IMR-90 (cell line): ENCODE measurements at regions not wholly inside any gene's neighbourhood (a gene's known extent, or its start where the extent isn't known, plus 50 kb on each side); places are given as distances from the start of the nearest gene placed in this dataset.

Source experiments
- BHLHE40 ChIP-seq: fragments of 150-350 bp; IDR thresholded peaks from 2 replicates; pipeline ENCODE4 v1.6.1; 2016; ENCODE audit warnings: mild to moderate bottlenecking, low read depth, low read length
- CEBPB ChIP-seq: IDR thresholded peaks from 2 replicates; pipeline ENCODE4 v1.6.1; 2012; ENCODE audit warnings: low read depth, low read length, improper control_type of control experiment
- CHD1 ChIP-seq: IDR thresholded peaks from 2 replicates; pipeline ENCODE4 v1.6.1; 2012; ENCODE audit warnings: low read depth, low read length, improper control_type of control experiment
- FOS ChIP-seq: fragments of 150-350 bp; IDR thresholded peaks from 2 replicates; pipeline ENCODE4 v1.6.1; 2016; ENCODE audit warnings: low read depth, low read length
- MAFK ChIP-seq: IDR thresholded peaks from 2 replicates; pipeline ENCODE4 v1.6.1; 2012; ENCODE audit warnings: low read depth, low read length, improper control_type of control experiment
- MAZ ChIP-seq: IDR thresholded peaks from 2 replicates; pipeline ENCODE4 v1.6.1; 2012; ENCODE audit warnings: low read depth, mild to moderate bottlenecking, low read length, improper control_type of control experiment, moderate library complexity, borderline replicate concordance
- MXI1 ChIP-seq: IDR thresholded peaks from 2 replicates; pipeline ENCODE4 v1.6.1; 2012; ENCODE audit warnings: low read depth, mild to moderate bottlenecking, low read length, moderate library complexity, borderline replicate concordance
- POLR2A ChIP-seq: IDR thresholded peaks from 2 replicates; pipeline ENCODE4 v1.6.1; 2012; ENCODE audit warnings: mild to moderate bottlenecking, low read depth, low read length
- RAD21 ChIP-seq: IDR thresholded peaks from 2 replicates; pipeline ENCODE4 v1.6.1; 2012; ENCODE audit warnings: low read length, improper control_type of control experiment
- SMC3 ChIP-seq: fragments of 150-350 bp; IDR thresholded peaks from 2 replicates; pipeline ENCODE4 v1.6.1; 2016; ENCODE audit warnings: low read depth, mild to moderate bottlenecking, antibody characterized with exemption, low read length, moderate library complexity
- TF ChIP-seq, protein P1 (sequence below): conservative IDR thresholded peaks from 2 replicates; pipeline ENCODE4 v1.5.1; 2012; ENCODE audit warnings: mild to moderate bottlenecking, low read depth, low read length, improper control_type of control experiment
- TF ChIP-seq, protein P2 (sequence below): fragments of 150-350 bp; IDR thresholded peaks from 2 replicates; pipeline ENCODE4 v1.6.1; 2016; ENCODE audit warnings: low read depth, mild to moderate bottlenecking, low read length, moderate library complexity, borderline replicate concordance
- TF ChIP-seq, protein P3 (sequence below): fragments of 150-350 bp; IDR thresholded peaks from 2 replicates; pipeline ENCODE4 v1.6.1; 2017; ENCODE audit warnings: mild to moderate bottlenecking, antibody characterized with exemption, low read length, low read depth

DNA sequence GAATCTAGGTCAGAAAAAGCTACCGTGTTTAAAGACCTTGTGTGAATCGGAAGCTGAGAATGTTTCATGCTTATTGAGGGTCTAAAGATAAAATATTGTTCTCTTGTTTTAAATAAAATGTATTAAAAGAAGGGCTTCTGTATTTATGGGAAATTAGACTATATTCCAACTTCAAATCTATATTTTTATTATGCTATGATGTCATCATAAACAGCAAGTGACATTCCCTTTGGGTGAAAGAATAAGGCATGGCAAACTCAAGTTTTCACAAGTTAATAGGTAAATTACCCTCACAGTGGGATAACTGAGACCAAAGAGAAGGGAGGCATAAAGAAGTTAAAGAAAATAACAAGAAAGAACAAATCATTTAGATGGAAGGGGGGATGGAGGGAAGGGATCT lies 333.8 kb upstream of the NR5A2 start:
- TF ChIP-seq, protein P1, sequence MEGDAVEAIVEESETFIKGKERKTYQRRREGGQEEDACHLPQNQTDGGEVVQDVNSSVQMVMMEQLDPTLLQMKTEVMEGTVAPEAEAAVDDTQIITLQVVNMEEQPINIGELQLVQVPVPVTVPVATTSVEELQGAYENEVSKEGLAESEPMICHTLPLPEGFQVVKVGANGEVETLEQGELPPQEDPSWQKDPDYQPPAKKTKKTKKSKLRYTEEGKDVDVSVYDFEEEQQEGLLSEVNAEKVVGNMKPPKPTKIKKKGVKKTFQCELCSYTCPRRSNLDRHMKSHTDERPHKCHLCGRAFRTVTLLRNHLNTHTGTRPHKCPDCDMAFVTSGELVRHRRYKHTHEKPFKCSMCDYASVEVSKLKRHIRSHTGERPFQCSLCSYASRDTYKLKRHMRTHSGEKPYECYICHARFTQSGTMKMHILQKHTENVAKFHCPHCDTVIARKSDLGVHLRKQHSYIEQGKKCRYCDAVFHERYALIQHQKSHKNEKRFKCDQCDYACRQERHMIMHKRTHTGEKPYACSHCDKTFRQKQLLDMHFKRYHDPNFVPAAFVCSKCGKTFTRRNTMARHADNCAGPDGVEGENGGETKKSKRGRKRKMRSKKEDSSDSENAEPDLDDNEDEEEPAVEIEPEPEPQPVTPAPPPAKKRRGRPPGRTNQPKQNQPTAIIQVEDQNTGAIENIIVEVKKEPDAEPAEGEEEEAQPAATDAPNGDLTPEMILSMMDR = no peak
- no peak for TF ChIP-seq POLR2A
- no peak for TF ChIP-seq CHD1
- TF ChIP-seq BHLHE40 = no peak
- no peak for TF ChIP-seq RAD21
- no peak for TF ChIP-seq MXI1
- TF ChIP-seq CEBPB = no peak
- TF ChIP-seq, protein P2, sequence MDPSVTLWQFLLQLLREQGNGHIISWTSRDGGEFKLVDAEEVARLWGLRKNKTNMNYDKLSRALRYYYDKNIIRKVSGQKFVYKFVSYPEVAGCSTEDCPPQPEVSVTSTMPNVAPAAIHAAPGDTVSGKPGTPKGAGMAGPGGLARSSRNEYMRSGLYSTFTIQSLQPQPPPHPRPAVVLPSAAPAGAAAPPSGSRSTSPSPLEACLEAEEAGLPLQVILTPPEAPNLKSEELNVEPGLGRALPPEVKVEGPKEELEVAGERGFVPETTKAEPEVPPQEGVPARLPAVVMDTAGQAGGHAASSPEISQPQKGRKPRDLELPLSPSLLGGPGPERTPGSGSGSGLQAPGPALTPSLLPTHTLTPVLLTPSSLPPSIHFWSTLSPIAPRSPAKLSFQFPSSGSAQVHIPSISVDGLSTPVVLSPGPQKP = no peak
- TF ChIP-seq SMC3 = no peak
- no peak for TF ChIP-seq MAFK
- no peak for TF ChIP-seq MAZ
- TF ChIP-seq, protein P3, sequence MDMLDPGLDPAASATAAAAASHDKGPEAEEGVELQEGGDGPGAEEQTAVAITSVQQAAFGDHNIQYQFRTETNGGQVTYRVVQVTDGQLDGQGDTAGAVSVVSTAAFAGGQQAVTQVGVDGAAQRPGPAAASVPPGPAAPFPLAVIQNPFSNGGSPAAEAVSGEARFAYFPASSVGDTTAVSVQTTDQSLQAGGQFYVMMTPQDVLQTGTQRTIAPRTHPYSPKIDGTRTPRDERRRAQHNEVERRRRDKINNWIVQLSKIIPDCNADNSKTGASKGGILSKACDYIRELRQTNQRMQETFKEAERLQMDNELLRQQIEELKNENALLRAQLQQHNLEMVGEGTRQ = no peak
- no peak for TF ChIP-seq FOS
